ENCODE measurements at regions not wholly inside any gene's neighbourhood (a gene's known extent, or its start where the extent isn't known, plus 50 kb on each side); places are given as distances from the start of the nearest gene placed in this dataset.

DNA sequence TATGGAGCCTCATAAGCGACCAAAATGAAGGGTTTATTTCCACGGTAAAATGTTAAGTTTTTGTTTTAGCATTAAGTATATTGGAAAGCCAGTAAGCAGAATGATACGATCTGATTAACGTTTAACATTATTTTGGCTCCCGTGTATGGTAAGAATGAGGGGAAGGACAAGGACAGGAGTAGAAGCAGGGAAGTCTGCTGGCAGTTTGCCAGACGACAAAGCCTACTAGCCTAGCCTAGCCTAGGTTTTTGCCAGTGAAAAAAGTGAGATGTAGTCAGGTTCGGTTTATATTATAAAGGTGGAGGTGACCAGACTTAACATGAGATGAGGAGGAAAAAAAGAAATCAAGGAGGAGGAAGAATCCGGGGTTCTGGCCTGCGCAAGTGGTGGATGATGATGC lies 78.9 kb upstream of the ARHGAP32 start:
- H4K8ac ChIP-seq (ENCODE audit: extremely low read depth, insufficient read depth, low read length), result no peak overlapping the region
- H2BK120ac ChIP-seq (replicated peaks; ENCODE audit: low read depth, low read length), result no peak overlapping the region
- no peak overlapping the region for H2BK15ac ChIP-seq (ENCODE audit: low read length)
- peaks cover 0 to 8% (median 5%) of the 10 kb centered on the region in 4 experiments; a peak in 4 of 7 replicates for H3K4me1 ChIP-seq (replicated peaks in 1 of 4; ENCODE audit: control insufficient read depth in 3 of 4, insufficient read depth in 4 of 4, low read length in 3 of 4)
- no peak for FAIRE-seq
- no peaks in the 10 kb centered on the region for H3K23me2 ChIP-seq (ENCODE audit: low read depth, low read length)
- H2AK5ac ChIP-seq (ENCODE audit: low read depth, low read length), result no peak overlapping the region
- no peak overlapping the region for H4K91ac ChIP-seq (replicated peaks; ENCODE audit: insufficient read length, low read length)
- no peak overlapping the region for H2AFZ ChIP-seq (ENCODE audit: low read length)
- peaks cover 2% of the 10 kb centered on the region in 2 experiments for H4K20me1 ChIP-seq (replicated peaks in 1 of 2; ENCODE audit: control insufficient read depth in 1 of 2, insufficient read depth in 2 of 2, low read length in 2 of 2)
- DNase-seq (ENCODE audit: low read depth in 1 of 2, low spot score in 2 of 2), result no peak
- H3K27me3 ChIP-seq (replicated peaks in 1 of 4; ENCODE audit: control insufficient read depth in 3 of 4, extremely low read depth in 1 of 4, insufficient read depth in 3 of 4, low read length in 3 of 4), result no peaks in the 10 kb centered on the region
- ChIA-PET POLR2A (ENCODE audit: partially characterized antibody) (no interaction called here), CTCF (ENCODE audit: partially characterized antibody) (no interaction called here)
- 81% methylated on average over 9 of the region's 9 CpGs; no CpG with 5 or more reads in 1 of the 2 experiments for WGBS, 2 experiments (ENCODE audit: extremely low coverage in 1 of 2, insufficient coverage in 1 of 2, insufficient read length in 1 of 2, insufficient replicate concordance in 2 of 2, low coverage in 1 of 2, low lambda C conversion rate in 2 of 2, missing lambda C conversion rate in 1 of 2)
- no peak overlapping the region for H3K18ac ChIP-seq (ENCODE audit: extremely low read depth, low read length)
- H4K5ac ChIP-seq (ENCODE audit: insufficient read length, low read depth, low read length), result no peak overlapping the region
- no peak overlapping the region for H3K23ac ChIP-seq (ENCODE audit: insufficient read length)
- no peak overlapping the region for H3K56ac ChIP-seq (replicated peaks; ENCODE audit: insufficient read length, low read depth, low read length)
- no peak overlapping the region for H3K4me3 ChIP-seq (ENCODE audit: extremely low read depth in 1 of 4, insufficient read depth in 2 of 4, low read depth in 3 of 4, low read length in 4 of 4)
- peaks cover 11 to 97% of the 10 kb centered on the region in 2 experiments for H3K79me2 ChIP-seq (ENCODE audit: control insufficient read depth in 1 of 2, insufficient read depth in 2 of 2, low read length in 2 of 2)
- H3K9ac ChIP-seq (replicated peaks in 1 of 4; ENCODE audit: extremely low read depth in 1 of 4, low read depth in 3 of 4, low read length in 3 of 4), result no peak overlapping the region
- H3K27ac ChIP-seq (ENCODE audit: low read depth, low read length), result no peak overlapping the region
- H2BK20ac ChIP-seq (ENCODE audit: low read length), result no peak overlapping the region
- no peaks in the 10 kb centered on the region for H3K9me3 ChIP-seq (ENCODE audit: insufficient read depth in 2 of 2, low read depth in 1 of 2, low read length in 1 of 2)
- no peak overlapping the region for H3K14ac ChIP-seq (ENCODE audit: insufficient read length)
- H3K36me3 ChIP-seq (ENCODE audit: control insufficient read depth in 2 of 4, insufficient read depth in 4 of 4, low read length in 3 of 4), result no peaks in the 10 kb centered on the region
- peaks cover 6% of the 10 kb centered on the region for H3K79me1 ChIP-seq (ENCODE audit: low read depth, low read length)
- no peak overlapping the region for H3K4ac ChIP-seq (replicated peaks; ENCODE audit: insufficient read length, low read depth, low read length)
- no peak overlapping the region for H2BK5ac ChIP-seq (ENCODE audit: low read depth, low read length)
- no peak overlapping the region for H2BK12ac ChIP-seq (ENCODE audit: low read depth, low read length)
- H3K4me2 ChIP-seq (ENCODE audit: insufficient read depth in 1 of 2, low read depth in 2 of 2, low read length in 2 of 2), result no peak overlapping the region
- TF ChIP-seq, protein P1, sequence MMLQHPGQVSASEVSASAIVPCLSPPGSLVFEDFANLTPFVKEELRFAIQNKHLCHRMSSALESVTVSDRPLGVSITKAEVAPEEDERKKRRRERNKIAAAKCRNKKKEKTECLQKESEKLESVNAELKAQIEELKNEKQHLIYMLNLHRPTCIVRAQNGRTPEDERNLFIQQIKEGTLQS (IDR thresholded peaks at IDR 0.05; ENCODE audit: insufficient read depth, low read depth, low read length), result no peak
- TF ChIP-seq, protein P2, sequence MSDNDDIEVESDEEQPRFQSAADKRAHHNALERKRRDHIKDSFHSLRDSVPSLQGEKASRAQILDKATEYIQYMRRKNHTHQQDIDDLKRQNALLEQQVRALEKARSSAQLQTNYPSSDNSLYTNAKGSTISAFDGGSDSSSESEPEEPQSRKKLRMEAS (IDR thresholded peaks at IDR 0.05), result no peak
- no peak for TF ChIP-seq CBX8 (IDR thresholded peaks at IDR 0.05; ENCODE audit: borderline replicate concordance, low read depth, low read length)
- no peak for TF ChIP-seq YY1 (IDR thresholded peaks at IDR 0.05; ENCODE audit: low read depth, low read length)
- TF ChIP-seq KDM4A (IDR thresholded peaks at IDR 0.05; ENCODE audit: low read depth, low read length, severe bottlenecking), result no peak
- TF ChIP-seq, protein P3, sequence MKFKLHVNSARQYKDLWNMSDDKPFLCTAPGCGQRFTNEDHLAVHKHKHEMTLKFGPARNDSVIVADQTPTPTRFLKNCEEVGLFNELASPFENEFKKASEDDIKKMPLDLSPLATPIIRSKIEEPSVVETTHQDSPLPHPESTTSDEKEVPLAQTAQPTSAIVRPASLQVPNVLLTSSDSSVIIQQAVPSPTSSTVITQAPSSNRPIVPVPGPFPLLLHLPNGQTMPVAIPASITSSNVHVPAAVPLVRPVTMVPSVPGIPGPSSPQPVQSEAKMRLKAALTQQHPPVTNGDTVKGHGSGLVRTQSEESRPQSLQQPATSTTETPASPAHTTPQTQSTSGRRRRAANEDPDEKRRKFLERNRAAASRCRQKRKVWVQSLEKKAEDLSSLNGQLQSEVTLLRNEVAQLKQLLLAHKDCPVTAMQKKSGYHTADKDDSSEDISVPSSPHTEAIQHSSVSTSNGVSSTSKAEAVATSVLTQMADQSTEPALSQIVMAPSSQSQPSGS (IDR thresholded peaks at IDR 0.05; ENCODE audit: low read length), result no peak
- no peak for TF ChIP-seq POLR2A (IDR thresholded peaks at IDR 0.05; ENCODE audit: control extremely low read depth in 1 of 2, low read depth in 2 of 2, low read length in 2 of 2)
- no peak for TF ChIP-seq HDAC2 (IDR thresholded peaks at IDR 0.05; ENCODE audit: borderline replicate concordance in 1 of 2, low read depth in 2 of 2, low read length in 2 of 2)
- no peak for TF ChIP-seq ASH2L (IDR thresholded peaks at IDR 0.05; ENCODE audit: low read length)
- no peak for TF ChIP-seq SP4 (IDR thresholded peaks at IDR 0.05; ENCODE audit: low read length)
- TF ChIP-seq TCF12 (IDR thresholded peaks at IDR 0.05; ENCODE audit: low read depth, low read length), result no peak

Data from H1 (cell line).